Neuronal stem cell (in vitro differentiated cells): ENCODE measurements at regions not wholly inside any gene's neighbourhood (a gene's known extent, or its start where the extent isn't known, plus 50 kb on each side); places are given as distances from the start of the nearest gene placed in this dataset.

Experiments used
- DNase-seq: peaks from one replicate; pipeline ENCODE4 v3.0.0-alpha.2; 2013; ENCODE audit warnings: low spot score
- H2AFZ ChIP-seq: one replicate; pipeline ENCODE4 v1.6.1; 2013; ENCODE audit warnings: mild to moderate bottlenecking, low read length, inconsistent platforms
- H2AK5ac ChIP-seq: 2 replicates; pipeline ENCODE4 v1.6.1; 2013; ENCODE audit warnings: low read depth, mild to moderate bottlenecking, inconsistent platforms, low read length, moderate library complexity, mixed read lengths
- H2BK120ac ChIP-seq: 2 replicates; pipeline ENCODE4 v1.6.1; 2013; ENCODE audit warnings: low read depth, mild to moderate bottlenecking, inconsistent platforms, low read length, moderate library complexity, mixed read lengths
- H2BK12ac ChIP-seq: one replicate; pipeline ENCODE4 v1.6.1; 2013; ENCODE audit warnings: low read length, inconsistent platforms
- H2BK15ac ChIP-seq: 2 replicates; pipeline ENCODE4 v1.6.1; 2013; ENCODE audit warnings: mild to moderate bottlenecking, low read length, inconsistent platforms, mixed read lengths
- H2BK5ac ChIP-seq: one replicate; pipeline ENCODE4 v1.6.1; 2013; ENCODE audit warnings: inconsistent platforms, mild to moderate bottlenecking, low read length, moderate library complexity
- H3K14ac ChIP-seq: one replicate; pipeline ENCODE4 v1.6.1; 2013; ENCODE audit warnings: low read length, inconsistent platforms
- H3K18ac ChIP-seq: 2 replicates; pipeline ENCODE4 v1.6.1; 2013; ENCODE audit warnings: low read length, inconsistent platforms
- H3K23ac ChIP-seq: 2 replicates; pipeline ENCODE4 v1.6.1; 2013; ENCODE audit warnings: low read depth, mild to moderate bottlenecking, mixed read lengths, low read length, inconsistent platforms; ENCODE audit not compliant: poor library complexity
- H3K27ac ChIP-seq: replicated peaks from 3 replicates; pipeline ENCODE4 v1.5.1; 2013; ENCODE audit warnings: low read length, inconsistent platforms
- H3K27me3 ChIP-seq, 3 experiments: 2 replicates each; pipeline ENCODE4 v1.6.1; 2013; ENCODE audit warnings: low read length in 3 of 3, mild to moderate bottlenecking in 2 of 3, inconsistent platforms in 1 of 3, low read depth in 1 of 3, mixed read lengths in 1 of 3, moderate library complexity in 1 of 3; ENCODE audit not compliant: control insufficient read depth in 3 of 3, insufficient read depth in 3 of 3
- H3K36me3 ChIP-seq, 2 donors: replicated peaks in 1 of 2; 2 replicates each; pipeline ENCODE4 v1.6.1; 2013; ENCODE audit warnings: low read length in 2 of 2; ENCODE audit not compliant: control insufficient read depth in 2 of 2, insufficient read depth in 2 of 2
- H3K4ac ChIP-seq: 2 replicates; pipeline ENCODE4 v1.6.1; 2013; ENCODE audit warnings: inconsistent platforms, mild to moderate bottlenecking, low read length, moderate library complexity
- H3K4me1 ChIP-seq, 2 donors: 1 replicate in 1 of 2; 2 replicates in 1 of 2; pipeline ENCODE4 v1.6.1; 2013; ENCODE audit warnings: low read length in 2 of 2, low read depth in 1 of 2; ENCODE audit not compliant: control insufficient read depth in 2 of 2, insufficient read depth in 1 of 2
- H3K4me2 ChIP-seq: one replicate; pipeline ENCODE4 v1.6.1; 2013; ENCODE audit warnings: mild to moderate bottlenecking, low read length, inconsistent platforms; ENCODE audit not compliant: insufficient read depth, poor library complexity, severe bottlenecking
- H3K4me3 ChIP-seq, 2 donors: 2 replicates each; pipeline ENCODE4 v1.5.1; 2013; ENCODE audit warnings: low read length in 2 of 2, mild to moderate bottlenecking in 2 of 2, inconsistent platforms in 1 of 2, moderate library complexity in 1 of 2
- H3K79me1 ChIP-seq: one replicate; pipeline ENCODE4 v1.6.1; 2013; ENCODE audit warnings: low read depth, mild to moderate bottlenecking, inconsistent platforms, low read length, moderate library complexity
- H3K9ac ChIP-seq: one replicate; pipeline ENCODE4 v1.6.1; 2013; ENCODE audit warnings: mild to moderate bottlenecking, low read depth, low read length, inconsistent platforms; ENCODE audit not compliant: poor library complexity
- H3K9me3 ChIP-seq, 2 donors: replicated peaks in 1 of 2; 2 replicates each; pipeline versions ENCODE3 to v1.6.1; 2013; ENCODE audit warnings: low read length in 2 of 2, mild to moderate bottlenecking in 2 of 2, inconsistent platforms in 1 of 2, low read depth in 1 of 2, mixed read lengths in 1 of 2, moderate library complexity in 1 of 2; ENCODE audit not compliant: control insufficient read depth in 2 of 2, insufficient read depth in 1 of 2
- H4K8ac ChIP-seq: one replicate; pipeline ENCODE4 v1.6.1; 2013; ENCODE audit warnings: low read depth, mild to moderate bottlenecking, inconsistent platforms, low read length, moderate library complexity
- H4K91ac ChIP-seq: one replicate; pipeline ENCODE4 v1.6.1; 2013; ENCODE audit warnings: low read length, low read depth, mild to moderate bottlenecking, inconsistent platforms; ENCODE audit not compliant: poor library complexity
- WGBS, 2 donors: extraction: QIAGEN DNeasy Blood & Tissue Kit; methylation state at CpG; one replicate each; pipeline ENCODE4 v1.1.7; 2013; ENCODE audit warnings: missing lambda C conversion rate in 2 of 2, mixed read lengths in 1 of 2; ENCODE audit not compliant: insufficient read length in 2 of 2, insufficient replicate concordance in 1 of 2; ENCODE audit errors: extremely low coverage in 2 of 2; 5-methylcytosine and 5-hydroxymethylcytosine counted together

DNA sequence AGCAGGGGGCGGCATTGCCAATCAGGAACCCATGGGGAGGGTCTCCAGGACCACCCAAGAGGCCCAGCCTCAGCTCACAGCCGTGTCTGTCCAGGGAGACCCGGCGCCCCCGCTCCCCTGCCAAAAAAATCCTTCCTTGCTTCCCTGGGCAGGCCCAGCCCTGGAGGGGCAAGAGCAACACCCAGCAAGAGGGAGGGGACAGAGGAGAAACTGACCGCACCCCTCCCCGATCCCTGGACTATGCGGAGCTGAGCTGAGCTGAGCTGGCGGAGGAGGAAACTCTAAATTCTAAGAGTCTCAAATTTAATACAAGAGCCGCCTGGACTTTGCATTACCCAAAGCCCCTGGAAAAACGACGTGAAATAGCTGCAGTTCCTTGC lies 52.0 kb upstream of the SHISAL1 start:
- Histone ChIP-seq H2AFZ (peak overlapping the region; percentile 30), H3K9me3 (no peaks in the 10 kb centered on the region), H3K14ac (peak overlapping the region; percentile 31), H4K91ac (no peak overlapping the region), H3K4me3 (no peak overlapping the region), H3K27me3 (peaks cover 0 to 23% (median 0%) of the 10 kb centered on the region in 3 experiments), H3K36me3 (no peaks in the 10 kb centered on the region), H3K4me2 (no peak overlapping the region), H3K4me1 (peaks cover 19 to 23% of the 10 kb centered on the region in 2 donors), H3K9ac (no peak overlapping the region), H3K23ac (no peak overlapping the region), H2BK15ac (peak overlapping the region; percentile 73), H3K4ac (no peak overlapping the region), H2AK5ac (peak overlapping the region; percentile 71), H3K18ac (peak overlapping the region; percentile 67), H2BK12ac (no peak overlapping the region), H2BK120ac (peak overlapping the region; percentile 44), H2BK5ac (peak overlapping the region; percentile 39), H3K27ac (no peak overlapping the region), H4K8ac (no peak overlapping the region), H3K79me1 (peaks cover 2% of the 10 kb centered on the region)
- no CpG with 5 or more reads among the region's 12 CpGs for WGBS, 2 donors
- DNase-seq: no peak

DNA sequence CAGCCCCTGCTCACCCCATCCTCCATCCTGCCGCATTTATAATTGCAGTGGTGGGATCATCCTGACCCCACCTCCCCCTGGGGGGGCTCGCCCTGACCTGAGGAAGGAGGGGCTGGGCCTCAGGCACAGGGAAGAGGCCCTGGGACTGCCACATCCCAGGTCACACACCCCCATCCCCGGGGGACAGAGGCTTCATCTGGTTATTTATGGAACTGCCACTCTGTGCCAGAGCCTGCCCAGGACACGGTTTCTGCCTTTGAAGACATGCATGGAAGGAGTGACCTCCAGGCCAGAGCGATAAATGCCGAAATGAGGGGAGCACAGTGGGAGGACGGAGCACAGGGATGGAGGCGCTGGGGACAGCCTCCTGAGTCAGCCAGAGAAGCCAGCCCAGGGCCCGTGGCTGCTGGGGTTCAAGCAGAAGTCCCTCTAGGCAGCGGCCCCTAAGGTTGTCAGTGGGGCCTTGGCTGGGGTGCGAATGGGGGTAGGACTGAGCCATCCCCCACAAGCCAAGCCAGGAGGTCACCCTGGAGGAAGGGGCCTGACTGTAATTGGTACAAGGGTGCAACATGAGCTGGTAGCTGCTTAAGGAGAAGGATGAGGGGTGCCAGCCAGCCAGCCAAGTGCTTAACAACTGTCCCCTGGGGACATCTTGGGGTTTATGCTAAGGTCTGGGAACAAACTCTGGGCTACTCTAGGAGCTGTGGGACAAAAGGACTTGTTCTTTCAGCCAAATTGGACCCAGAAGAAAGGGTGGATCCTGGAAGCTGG lies 51.4 kb upstream of the SHISAL1 start:
- H2BK5ac ChIP-seq: peak overlapping the region; percentile 80
- no peaks in the 10 kb centered on the region for H3K9me3 ChIP-seq
- H2BK120ac ChIP-seq: peak overlapping the region; percentile 44
- no peak overlapping the region for H3K4me2 ChIP-seq
- peak overlapping the region; percentile 87 for H4K8ac ChIP-seq
- no peak overlapping the region for H2BK12ac ChIP-seq
- peak overlapping the region; percentile 75 for H4K91ac ChIP-seq
- WGBS, 2 donors: no CpG with 5 or more reads among the region's 11 CpGs
- H3K14ac ChIP-seq: peak overlapping the region; percentile 10
- H3K23ac ChIP-seq: peak overlapping the region; percentile 53
- H3K27ac ChIP-seq: no peak overlapping the region
- H2AFZ ChIP-seq: peak overlapping the region; percentile 30
- H3K9ac ChIP-seq: peak overlapping the region; percentile 40
- H3K18ac ChIP-seq: peak overlapping the region; percentile 80
- H2BK15ac ChIP-seq: peak overlapping the region; percentile 73
- H3K4me3 ChIP-seq: no peak overlapping the region
- H3K4ac ChIP-seq: no peak overlapping the region
- DNase-seq: no peak
- H3K36me3 ChIP-seq: no peaks in the 10 kb centered on the region
- H3K79me1 ChIP-seq: peaks cover 2% of the 10 kb centered on the region
- peaks cover 0 to 28% (median 0%) of the 10 kb centered on the region in 3 experiments for H3K27me3 ChIP-seq
- peak overlapping the region; percentile 71 for H2AK5ac ChIP-seq
- peaks cover 19 to 23% of the 10 kb centered on the region in 2 donors for H3K4me1 ChIP-seq

DNA sequence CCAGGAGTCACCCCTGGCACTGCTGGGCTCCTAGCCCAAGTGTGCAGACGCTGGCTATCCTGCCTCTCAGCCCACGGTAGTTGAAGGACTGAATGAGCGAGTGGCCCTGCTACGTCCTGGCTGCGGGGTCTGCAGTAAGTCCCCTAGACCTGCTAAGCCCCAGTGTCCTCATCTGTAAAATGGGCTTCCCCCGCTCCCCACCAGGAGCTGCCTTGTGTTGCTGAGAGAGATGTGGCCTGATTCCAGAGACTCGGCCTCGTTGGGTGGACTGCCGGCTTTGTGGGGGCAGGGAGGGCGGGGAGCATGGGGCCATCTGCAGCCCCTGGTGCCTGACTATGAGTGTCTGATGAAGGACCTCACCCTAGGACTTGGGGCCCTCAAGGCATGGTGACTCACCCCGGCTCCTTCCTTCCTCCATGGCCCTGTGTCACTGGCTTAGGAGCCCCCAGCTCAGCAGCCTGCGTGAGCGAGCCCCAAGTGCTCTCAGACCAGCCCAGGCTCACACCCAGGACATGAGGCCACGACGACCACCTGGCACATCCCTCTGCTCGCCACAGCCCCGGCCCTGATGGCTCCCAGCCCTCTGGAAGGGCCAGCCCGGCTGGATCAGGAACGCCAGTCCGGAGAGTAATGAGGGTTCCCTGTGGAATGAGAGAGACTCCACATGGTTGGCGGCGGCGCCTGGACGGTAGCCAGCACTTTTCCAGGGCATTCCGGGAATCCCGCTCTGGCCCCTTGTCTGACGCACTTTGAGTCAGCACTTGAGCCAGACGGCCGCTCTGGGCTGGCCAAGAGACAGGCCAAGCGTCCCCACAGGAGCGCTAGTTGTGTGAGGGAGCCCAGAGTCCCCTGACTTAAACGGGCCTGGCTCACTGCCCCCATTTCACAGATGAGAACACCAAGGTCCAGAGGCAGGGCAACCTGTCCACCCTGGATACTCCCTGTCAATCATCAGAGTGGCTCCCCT lies 50.5 kb upstream of the SHISAL1 start:
- Histone ChIP-seq H3K27ac (no peak overlapping the region), H2BK120ac (peak overlapping the region; percentile 44), H2BK12ac (peak overlapping the region; percentile 11), H3K36me3 (no peaks in the 10 kb centered on the region), H2AK5ac (peak overlapping the region; percentile 71), H3K9ac (no peak overlapping the region), H3K79me1 (peaks cover 2% of the 10 kb centered on the region), H2BK5ac (peak overlapping the region; percentile 80), H3K23ac (peak overlapping the region; percentile 53), H3K4me2 (no peak overlapping the region), H3K4ac (no peak overlapping the region), H2BK15ac (peak overlapping the region; percentile 88), H3K18ac (peak overlapping the region; percentile 80), H2AFZ (no peak overlapping the region), H3K14ac (no peak overlapping the region), H3K4me3 (no peak overlapping the region), H3K27me3 (peaks cover 0 to 35% (median 0%) of the 10 kb centered on the region in 3 experiments), H3K9me3 (no peaks in the 10 kb centered on the region), H4K8ac (no peak overlapping the region), H4K91ac (no peak overlapping the region), H3K4me1 (peaks cover 19 to 27% of the 10 kb centered on the region in 2 donors)
- WGBS, 2 donors: no CpG with 5 or more reads among the region's 32 CpGs
- DNase-seq: no peak
